GM12878 (cell line): ENCODE measurements at regions not wholly inside any gene's neighbourhood (a gene's known extent, or its start where the extent isn't known, plus 50 kb on each side); places are given as distances from the start of the nearest gene placed in this dataset.

Experiments used
- BACH1 ChIP-seq: fragments of 450-650 bp; IDR thresholded peaks from 2 replicates; pipeline ENCODE4 v1.6.1; 2017; ENCODE audit warnings: mild to moderate bottlenecking, borderline replicate concordance
- CHD4 ChIP-seq: fragments of 200-600 bp; sonication (generic); IDR thresholded peaks from 2 replicates; pipeline ENCODE4 v1.6.1; 2016; ENCODE audit warnings: mild to moderate bottlenecking
- HDAC6 ChIP-seq: fragments of 200-600 bp; sonication (generic); IDR thresholded peaks from one replicate; pipeline ENCODE4 v1.8.0; 2017; ENCODE audit warnings: antibody characterized with exemption; ENCODE audit not compliant: unreplicated experiment
- MAX ChIP-seq: IDR thresholded peaks from 2 replicates; pipeline ENCODE4 v1.6.1; 2012; ENCODE audit warnings: low read depth, low read length, improper control_type of control experiment
- MYC ChIP-seq: IDR thresholded peaks from 2 replicates; pipeline ENCODE4 v1.6.1; 2011; ENCODE audit warnings: mild to moderate bottlenecking, low read length, moderate library complexity, inconsistent platforms; ENCODE audit not compliant: insufficient read depth, insufficient replicate concordance, insufficient read length, severe bottlenecking
- POLR2AphosphoS5 ChIP-seq: IDR thresholded peaks from 2 replicates; pipeline ENCODE4 v1.6.1; 2011; ENCODE audit warnings: mild to moderate bottlenecking, low read length, inconsistent platforms
- SREBF2 ChIP-seq: IDR thresholded peaks from 2 replicates; pipeline ENCODE4 v1.6.1; 2012; ENCODE audit warnings: mild to moderate bottlenecking, low read length
- TF ChIP-seq, protein P1 (sequence below): fragments of 450-650 bp; IDR thresholded peaks from 2 replicates; pipeline ENCODE4 v1.6.1; 2017; ENCODE audit warnings: antibody characterized with exemption, mild to moderate bottlenecking, moderate library complexity
- TF ChIP-seq, protein P2 (sequence below), 3 experiments: IDR thresholded peaks in 2 of 3; conservative IDR thresholded peaks in 1 of 3; 2 replicates each; pipeline ENCODE4 v1.5.1; 2011; ENCODE audit warnings: low read depth in 3 of 3, low read length in 3 of 3, mild to moderate bottlenecking in 3 of 3, control low read depth in 2 of 3, moderate library complexity in 2 of 3, inconsistent platforms in 1 of 3, mixed read lengths in 1 of 3; ENCODE audit not compliant: control insufficient read depth in 2 of 3, insufficient read depth in 1 of 3; ENCODE audit errors: extremely low read depth in 1 of 3

- TF ChIP-seq SREBF2 (no peak), HDAC6 (no peak), BACH1 (no peak), MYC (no peak), POLR2AphosphoS5 (no peak), MAX (no peak), CHD4 (no peak)
- TF ChIP-seq, protein P1, sequence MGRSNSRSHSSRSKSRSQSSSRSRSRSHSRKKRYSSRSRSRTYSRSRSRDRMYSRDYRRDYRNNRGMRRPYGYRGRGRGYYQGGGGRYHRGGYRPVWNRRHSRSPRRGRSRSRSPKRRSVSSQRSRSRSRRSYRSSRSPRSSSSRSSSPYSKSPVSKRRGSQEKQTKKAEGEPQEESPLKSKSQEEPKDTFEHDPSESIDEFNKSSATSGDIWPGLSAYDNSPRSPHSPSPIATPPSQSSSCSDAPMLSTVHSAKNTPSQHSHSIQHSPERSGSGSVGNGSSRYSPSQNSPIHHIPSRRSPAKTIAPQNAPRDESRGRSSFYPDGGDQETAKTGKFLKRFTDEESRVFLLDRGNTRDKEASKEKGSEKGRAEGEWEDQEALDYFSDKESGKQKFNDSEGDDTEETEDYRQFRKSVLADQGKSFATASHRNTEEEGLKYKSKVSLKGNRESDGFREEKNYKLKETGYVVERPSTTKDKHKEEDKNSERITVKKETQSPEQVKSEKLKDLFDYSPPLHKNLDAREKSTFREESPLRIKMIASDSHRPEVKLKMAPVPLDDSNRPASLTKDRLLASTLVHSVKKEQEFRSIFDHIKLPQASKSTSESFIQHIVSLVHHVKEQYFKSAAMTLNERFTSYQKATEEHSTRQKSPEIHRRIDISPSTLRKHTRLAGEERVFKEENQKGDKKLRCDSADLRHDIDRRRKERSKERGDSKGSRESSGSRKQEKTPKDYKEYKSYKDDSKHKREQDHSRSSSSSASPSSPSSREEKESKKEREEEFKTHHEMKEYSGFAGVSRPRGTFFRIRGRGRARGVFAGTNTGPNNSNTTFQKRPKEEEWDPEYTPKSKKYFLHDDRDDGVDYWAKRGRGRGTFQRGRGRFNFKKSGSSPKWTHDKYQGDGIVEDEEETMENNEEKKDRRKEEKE = no peak
- TF ChIP-seq, protein P2, sequence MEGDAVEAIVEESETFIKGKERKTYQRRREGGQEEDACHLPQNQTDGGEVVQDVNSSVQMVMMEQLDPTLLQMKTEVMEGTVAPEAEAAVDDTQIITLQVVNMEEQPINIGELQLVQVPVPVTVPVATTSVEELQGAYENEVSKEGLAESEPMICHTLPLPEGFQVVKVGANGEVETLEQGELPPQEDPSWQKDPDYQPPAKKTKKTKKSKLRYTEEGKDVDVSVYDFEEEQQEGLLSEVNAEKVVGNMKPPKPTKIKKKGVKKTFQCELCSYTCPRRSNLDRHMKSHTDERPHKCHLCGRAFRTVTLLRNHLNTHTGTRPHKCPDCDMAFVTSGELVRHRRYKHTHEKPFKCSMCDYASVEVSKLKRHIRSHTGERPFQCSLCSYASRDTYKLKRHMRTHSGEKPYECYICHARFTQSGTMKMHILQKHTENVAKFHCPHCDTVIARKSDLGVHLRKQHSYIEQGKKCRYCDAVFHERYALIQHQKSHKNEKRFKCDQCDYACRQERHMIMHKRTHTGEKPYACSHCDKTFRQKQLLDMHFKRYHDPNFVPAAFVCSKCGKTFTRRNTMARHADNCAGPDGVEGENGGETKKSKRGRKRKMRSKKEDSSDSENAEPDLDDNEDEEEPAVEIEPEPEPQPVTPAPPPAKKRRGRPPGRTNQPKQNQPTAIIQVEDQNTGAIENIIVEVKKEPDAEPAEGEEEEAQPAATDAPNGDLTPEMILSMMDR (IDR thresholded peaks at IDR 0.05 in 2 of 3, conservative IDR thresholded peaks at IDR 0.05 in 1 of 3; ENCODE audit: control insufficient read depth in 2 of 3, extremely low read depth in 1 of 3, insufficient read depth in 1 of 3, low read depth in 3 of 3, low read length in 3 of 3) = no peak
Observed at GRCh38 chr2:9697909-9698308, 67.1 kb upstream of the YWHAQ start.
